HEK293 (cell line): ENCODE measurements at regions not wholly inside any gene's neighbourhood (a gene's known extent, or its start where the extent isn't known, plus 50 kb on each side); places are given as distances from the start of the nearest gene placed in this dataset.

Source experiments
- CTCF ChIA-PET: fragments of 350-600 bp; formaldehyde crosslinking; extraction: SDS; loops from one replicate; lab custom pipeline; 2021; ENCODE audit warnings: antibody characterized with exemption; lab: Yijun Ruan, JAX
- POLR2A ChIA-PET: fragments of 300-600 bp; formaldehyde crosslinking; extraction: SDS; loops from one replicate; lab custom pipeline; 2020; ENCODE audit warnings: antibody characterized with exemption, inconsistent platforms; lab: Yijun Ruan, JAX
- H3K27ac ChIP-seq: fragments of 200-500 bp; sonication (Bioruptor generic); 2 replicates; pipeline ENCODE4 v1.5.1; 2014; ENCODE audit warnings: low read depth, low read length, control low read depth, inconsistent platforms; ENCODE audit errors: extremely low read depth
- H3K36me3 ChIP-seq, 2 experiments: fragments of 200-500 bp in 1 of 2; sonication (Bioruptor generic) in 1 of 2; 1 replicate in 1 of 2; 2 replicates in 1 of 2; pipeline ENCODE4 v1.5.1; 2014 to 2017; ENCODE audit warnings: inconsistent platforms in 2 of 2, low read length in 2 of 2; ENCODE audit not compliant: control insufficient read depth in 2 of 2, insufficient read depth in 1 of 2
- H3K4me1 ChIP-seq: fragments of 200-500 bp; sonication (Bioruptor generic); 2 replicates; pipeline ENCODE4 v1.5.1; 2014; ENCODE audit warnings: mild to moderate bottlenecking, low read length, inconsistent platforms; ENCODE audit not compliant: control insufficient read depth, insufficient read depth
- H3K4me3 ChIP-seq: 2 replicates; pipeline ENCODE4 v1.5.1; 2011; ENCODE audit warnings: low read depth, mild to moderate bottlenecking, control low read depth, low read length, moderate library complexity
- H3K9me3 ChIP-seq: fragments of 200-500 bp; sonication (Bioruptor generic); 2 replicates; pipeline ENCODE4 v1.5.1; 2014; ENCODE audit warnings: low read depth, low read length, inconsistent platforms; ENCODE audit not compliant: control insufficient read depth, insufficient read depth
- BCL11B ChIP-seq: fragments of 450-650 bp; formaldehyde crosslinking; IDR thresholded peaks from 2 replicates; pipeline ENCODE4 v1.5.1; 2016; ENCODE audit warnings: low read depth, missing biosample characterization, missing genetic modification characterization
- FEZF1 ChIP-seq: fragments of 450-650 bp; formaldehyde crosslinking; IDR thresholded peaks from 2 replicates; pipeline ENCODE4 v1.5.1; 2016; ENCODE audit warnings: missing biosample characterization, missing genetic modification characterization
- GFI1B ChIP-seq: fragments of 450-650 bp; formaldehyde crosslinking; IDR thresholded peaks from 2 replicates; pipeline ENCODE4 v1.5.1; 2016; ENCODE audit warnings: missing biosample characterization, missing genetic modification characterization
- SCRT1 ChIP-seq: fragments of 450-650 bp; formaldehyde crosslinking; IDR thresholded peaks from 2 replicates; pipeline ENCODE4 v1.5.1; 2016; ENCODE audit warnings: missing biosample characterization, missing genetic modification characterization, borderline replicate concordance
- SP7 ChIP-seq: fragments of 450-650 bp; formaldehyde crosslinking; IDR thresholded peaks from 2 replicates; pipeline ENCODE4 v1.5.1; 2016; ENCODE audit warnings: missing biosample characterization, missing genetic modification characterization
- ZBTB1 ChIP-seq: fragments of 450-650 bp; formaldehyde crosslinking; IDR thresholded peaks from 2 replicates; pipeline ENCODE4 v1.5.1; 2016; ENCODE audit warnings: missing biosample characterization, missing genetic modification characterization
- ZFP41 ChIP-seq: fragments of 450-650 bp; formaldehyde crosslinking; IDR thresholded peaks from 2 replicates; pipeline ENCODE4 v1.5.1; 2016; ENCODE audit warnings: missing biosample characterization, missing genetic modification characterization, borderline replicate concordance
- ZNF114 ChIP-seq: fragments of 450-650 bp; formaldehyde crosslinking; IDR thresholded peaks from 2 replicates; pipeline ENCODE4 v1.5.0; 2017; ENCODE audit warnings: missing biosample characterization, missing genetic modification characterization
- ZNF174 ChIP-seq: fragments of 450-650 bp; formaldehyde crosslinking; IDR thresholded peaks from 2 replicates; pipeline ENCODE4 v1.5.0; 2017; ENCODE audit warnings: missing biosample characterization, mild to moderate bottlenecking, missing genetic modification characterization
- ZNF175 ChIP-seq: fragments of 450-650 bp; formaldehyde crosslinking; IDR thresholded peaks from 2 replicates; pipeline ENCODE4 v1.5.1; 2016; ENCODE audit warnings: missing biosample characterization, missing genetic modification characterization
- ZNF202 ChIP-seq: fragments of 450-650 bp; formaldehyde crosslinking; IDR thresholded peaks from 2 replicates; pipeline ENCODE4 v1.5.1; 2016; ENCODE audit warnings: missing biosample characterization, missing genetic modification characterization, borderline replicate concordance
- ZNF366 ChIP-seq: fragments of 450-650 bp; formaldehyde crosslinking; conservative IDR thresholded peaks from 2 replicates; pipeline ENCODE4 v1.5.1; 2016; ENCODE audit warnings: missing biosample characterization, missing genetic modification characterization
- ZNF544 ChIP-seq: fragments of 450-650 bp; formaldehyde crosslinking; IDR thresholded peaks from 2 replicates; pipeline ENCODE4 v1.5.0; 2017; ENCODE audit warnings: missing biosample characterization, missing genetic modification characterization
- ZNF623 ChIP-seq: fragments of 450-650 bp; formaldehyde crosslinking; IDR thresholded peaks from 2 replicates; pipeline ENCODE4 v1.5.1; 2016; ENCODE audit warnings: missing biosample characterization, missing genetic modification characterization
- ZNF626 ChIP-seq: fragments of 450-650 bp; sonication (Bioruptor Pico); formaldehyde crosslinking; IDR thresholded peaks from 2 replicates; pipeline ENCODE4 v1.5.1; 2018; ENCODE audit warnings: missing biosample characterization, missing genetic modification characterization, inconsistent platforms
- ZNF658 ChIP-seq: fragments of 450-650 bp; formaldehyde crosslinking; IDR thresholded peaks from 2 replicates; pipeline ENCODE4; 2016; ENCODE audit warnings: missing biosample characterization, missing genetic modification characterization
- ZNF777 ChIP-seq: fragments of 450-650 bp; formaldehyde crosslinking; IDR thresholded peaks from 2 replicates; pipeline ENCODE4 v1.5.1; 2017; ENCODE audit warnings: missing biosample characterization, missing genetic modification characterization, borderline replicate concordance
- ZNF785 ChIP-seq: fragments of 450-650 bp; formaldehyde crosslinking; IDR thresholded peaks from 2 replicates; pipeline ENCODE4 v1.5.1; 2016; ENCODE audit warnings: missing biosample characterization, missing genetic modification characterization
- ZSCAN16 ChIP-seq: fragments of 450-650 bp; formaldehyde crosslinking; IDR thresholded peaks from 2 replicates; pipeline ENCODE4 v1.5.1; 2016; ENCODE audit warnings: missing biosample characterization, missing genetic modification characterization
- TF ChIP-seq, protein P1 (sequence below): fragments of 450-650 bp; formaldehyde crosslinking; IDR thresholded peaks from 2 replicates; pipeline ENCODE4 v1.5.1; 2016; ENCODE audit warnings: missing biosample characterization, missing genetic modification characterization
- TF ChIP-seq, protein P2 (sequence below): fragments of 450-650 bp; formaldehyde crosslinking; optimal IDR thresholded peaks from 2 replicates; pipeline ENCODE3; 2016; ENCODE audit warnings: missing biosample characterization, mild to moderate bottlenecking, missing genetic modification characterization
- TF ChIP-seq, protein P3 (sequence below): fragments of 450-650 bp; formaldehyde crosslinking; IDR thresholded peaks from 2 replicates; pipeline ENCODE4 v1.5.1; 2016; ENCODE audit warnings: missing biosample characterization, missing genetic modification characterization, borderline replicate concordance
- TF ChIP-seq, protein P4 (sequence below): fragments of 450-650 bp; formaldehyde crosslinking; IDR thresholded peaks from 2 replicates; pipeline ENCODE4 v1.5.1; 2016; ENCODE audit warnings: missing biosample characterization, missing genetic modification characterization, borderline replicate concordance

DNA sequence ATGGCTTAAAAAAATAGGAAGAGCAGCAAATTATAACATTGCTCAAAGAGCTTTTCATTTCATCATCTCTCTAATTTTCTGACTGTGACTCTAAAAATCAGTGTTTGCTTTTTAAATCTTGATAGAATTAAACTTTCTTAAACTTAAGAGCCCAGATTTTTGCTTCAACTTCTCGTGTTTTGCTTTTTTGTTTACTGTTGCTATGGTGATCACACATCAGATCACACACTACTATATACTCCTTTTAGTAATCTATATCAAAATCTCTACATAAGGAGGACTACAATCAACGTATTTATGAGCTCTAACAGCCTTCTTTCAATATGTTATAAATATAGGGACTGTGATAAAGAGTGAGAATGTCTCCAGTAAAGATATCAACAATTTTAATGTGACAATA is 537.3 kb downstream of the KCNT2 start (continued):
- TF ChIP-seq, protein P1, sequence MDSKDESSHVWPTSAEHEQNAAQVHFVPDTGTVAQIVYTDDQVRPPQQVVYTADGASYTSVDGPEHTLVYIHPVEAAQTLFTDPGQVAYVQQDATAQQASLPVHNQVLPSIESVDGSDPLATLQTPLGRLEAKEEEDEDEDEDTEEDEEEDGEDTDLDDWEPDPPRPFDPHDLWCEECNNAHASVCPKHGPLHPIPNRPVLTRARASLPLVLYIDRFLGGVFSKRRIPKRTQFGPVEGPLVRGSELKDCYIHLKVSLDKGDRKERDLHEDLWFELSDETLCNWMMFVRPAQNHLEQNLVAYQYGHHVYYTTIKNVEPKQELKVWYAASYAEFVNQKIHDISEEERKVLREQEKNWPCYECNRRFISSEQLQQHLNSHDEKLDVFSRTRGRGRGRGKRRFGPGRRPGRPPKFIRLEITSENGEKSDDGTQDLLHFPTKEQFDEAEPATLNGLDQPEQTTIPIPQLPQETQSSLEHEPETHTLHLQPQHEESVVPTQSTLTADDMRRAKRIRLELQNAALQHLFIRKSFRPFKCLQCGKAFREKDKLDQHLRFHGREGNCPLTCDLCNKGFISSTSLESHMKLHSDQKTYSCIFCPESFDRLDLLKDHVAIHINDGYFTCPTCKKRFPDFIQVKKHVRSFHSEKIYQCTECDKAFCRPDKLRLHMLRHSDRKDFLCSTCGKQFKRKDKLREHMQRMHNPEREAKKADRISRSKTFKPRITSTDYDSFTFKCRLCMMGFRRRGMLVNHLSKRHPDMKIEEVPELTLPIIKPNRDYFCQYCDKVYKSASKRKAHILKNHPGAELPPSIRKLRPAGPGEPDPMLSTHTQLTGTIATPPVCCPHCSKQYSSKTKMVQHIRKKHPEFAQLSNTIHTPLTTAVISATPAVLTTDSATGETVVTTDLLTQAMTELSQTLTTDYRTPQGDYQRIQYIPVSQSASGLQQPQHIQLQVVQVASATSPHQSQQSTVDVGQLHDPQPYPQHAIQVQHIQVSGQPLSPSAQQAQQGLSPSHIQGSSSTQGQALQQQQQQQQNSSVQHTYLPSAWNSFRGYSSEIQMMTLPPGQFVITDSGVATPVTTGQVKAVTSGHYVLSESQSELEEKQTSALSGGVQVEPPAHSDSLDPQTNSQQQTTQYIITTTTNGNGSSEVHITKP (tag by site-specific recombination) = no peak
- TF ChIP-seq GFI1B (tag by site-specific recombination) (no peak), SCRT1 (tag by site-specific recombination) (no peak), ZBTB1 (no peak), ZFP41 (no peak), ZNF202 (tag by site-specific recombination) (no peak), ZNF175 (tag by site-specific recombination) (no peak), ZNF174 (tag by site-specific recombination) (no peak), ZNF626 (tag by site-specific recombination) (no peak), ZNF785 (tag by site-specific recombination) (no peak), SP7 (tag by site-specific recombination) (no peak), ZNF114 (tag by site-specific recombination) (no peak), ZNF623 (tag by site-specific recombination) (no peak), ZSCAN16 (tag by site-specific recombination) (no peak)
- TF ChIP-seq, protein P2, sequence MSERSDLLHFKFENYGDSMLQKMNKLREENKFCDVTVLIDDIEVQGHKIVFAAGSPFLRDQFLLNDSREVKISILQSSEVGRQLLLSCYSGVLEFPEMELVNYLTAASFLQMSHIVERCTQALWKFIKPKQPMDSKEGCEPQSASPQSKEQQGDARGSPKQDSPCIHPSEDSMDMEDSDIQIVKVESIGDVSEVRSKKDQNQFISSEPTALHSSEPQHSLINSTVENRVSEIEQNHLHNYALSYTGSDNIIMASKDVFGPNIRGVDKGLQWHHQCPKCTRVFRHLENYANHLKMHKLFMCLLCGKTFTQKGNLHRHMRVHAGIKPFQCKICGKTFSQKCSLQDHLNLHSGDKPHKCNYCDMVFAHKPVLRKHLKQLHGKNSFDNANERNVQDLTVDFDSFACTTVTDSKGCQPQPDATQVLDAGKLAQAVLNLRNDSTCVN = no peak
- TF ChIP-seq, protein P3, sequence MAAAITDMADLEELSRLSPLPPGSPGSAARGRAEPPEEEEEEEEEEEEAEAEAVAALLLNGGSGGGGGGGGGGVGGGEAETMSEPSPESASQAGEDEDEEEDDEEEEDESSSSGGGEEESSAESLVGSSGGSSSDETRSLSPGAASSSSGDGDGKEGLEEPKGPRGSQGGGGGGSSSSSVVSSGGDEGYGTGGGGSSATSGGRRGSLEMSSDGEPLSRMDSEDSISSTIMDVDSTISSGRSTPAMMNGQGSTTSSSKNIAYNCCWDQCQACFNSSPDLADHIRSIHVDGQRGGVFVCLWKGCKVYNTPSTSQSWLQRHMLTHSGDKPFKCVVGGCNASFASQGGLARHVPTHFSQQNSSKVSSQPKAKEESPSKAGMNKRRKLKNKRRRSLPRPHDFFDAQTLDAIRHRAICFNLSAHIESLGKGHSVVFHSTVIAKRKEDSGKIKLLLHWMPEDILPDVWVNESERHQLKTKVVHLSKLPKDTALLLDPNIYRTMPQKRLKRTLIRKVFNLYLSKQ (tag by site-specific recombination) = no peak

DNA sequence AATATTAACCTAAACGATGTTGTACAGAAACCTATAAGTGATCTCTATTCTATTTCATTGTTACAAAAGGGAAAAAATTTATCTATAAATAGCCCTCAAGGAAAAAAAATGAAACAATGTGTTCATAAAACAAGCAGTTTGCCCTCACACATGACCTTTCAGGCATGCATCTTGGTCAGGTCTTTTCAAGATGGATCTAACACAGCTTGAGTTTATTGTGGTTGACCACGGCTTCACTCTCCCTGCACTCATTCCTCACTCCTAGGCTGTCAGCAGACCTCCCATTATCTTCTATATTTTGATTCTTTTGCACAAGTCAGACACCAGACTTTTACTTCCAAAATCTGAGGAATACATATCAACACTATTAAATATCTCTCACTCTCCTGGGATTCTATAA is 544.3 kb downstream of the KCNT2 start:
- no peaks in the 10 kb centered on the region for H3K4me1 ChIP-seq
- H3K27ac ChIP-seq = no peak overlapping the region
- no peak for TF ChIP-seq BCL11B (tag by site-specific recombination)
- TF ChIP-seq ZNF544 (tag by site-specific recombination) = no peak
- TF ChIP-seq ZNF366 (tag by site-specific recombination) = no peak
- no peak for TF ChIP-seq FEZF1 (tag by site-specific recombination)
- TF ChIP-seq ZBTB1 = no peak
- TF ChIP-seq ZNF658 (tag by site-specific recombination) = no peak
- TF ChIP-seq, protein P4, sequence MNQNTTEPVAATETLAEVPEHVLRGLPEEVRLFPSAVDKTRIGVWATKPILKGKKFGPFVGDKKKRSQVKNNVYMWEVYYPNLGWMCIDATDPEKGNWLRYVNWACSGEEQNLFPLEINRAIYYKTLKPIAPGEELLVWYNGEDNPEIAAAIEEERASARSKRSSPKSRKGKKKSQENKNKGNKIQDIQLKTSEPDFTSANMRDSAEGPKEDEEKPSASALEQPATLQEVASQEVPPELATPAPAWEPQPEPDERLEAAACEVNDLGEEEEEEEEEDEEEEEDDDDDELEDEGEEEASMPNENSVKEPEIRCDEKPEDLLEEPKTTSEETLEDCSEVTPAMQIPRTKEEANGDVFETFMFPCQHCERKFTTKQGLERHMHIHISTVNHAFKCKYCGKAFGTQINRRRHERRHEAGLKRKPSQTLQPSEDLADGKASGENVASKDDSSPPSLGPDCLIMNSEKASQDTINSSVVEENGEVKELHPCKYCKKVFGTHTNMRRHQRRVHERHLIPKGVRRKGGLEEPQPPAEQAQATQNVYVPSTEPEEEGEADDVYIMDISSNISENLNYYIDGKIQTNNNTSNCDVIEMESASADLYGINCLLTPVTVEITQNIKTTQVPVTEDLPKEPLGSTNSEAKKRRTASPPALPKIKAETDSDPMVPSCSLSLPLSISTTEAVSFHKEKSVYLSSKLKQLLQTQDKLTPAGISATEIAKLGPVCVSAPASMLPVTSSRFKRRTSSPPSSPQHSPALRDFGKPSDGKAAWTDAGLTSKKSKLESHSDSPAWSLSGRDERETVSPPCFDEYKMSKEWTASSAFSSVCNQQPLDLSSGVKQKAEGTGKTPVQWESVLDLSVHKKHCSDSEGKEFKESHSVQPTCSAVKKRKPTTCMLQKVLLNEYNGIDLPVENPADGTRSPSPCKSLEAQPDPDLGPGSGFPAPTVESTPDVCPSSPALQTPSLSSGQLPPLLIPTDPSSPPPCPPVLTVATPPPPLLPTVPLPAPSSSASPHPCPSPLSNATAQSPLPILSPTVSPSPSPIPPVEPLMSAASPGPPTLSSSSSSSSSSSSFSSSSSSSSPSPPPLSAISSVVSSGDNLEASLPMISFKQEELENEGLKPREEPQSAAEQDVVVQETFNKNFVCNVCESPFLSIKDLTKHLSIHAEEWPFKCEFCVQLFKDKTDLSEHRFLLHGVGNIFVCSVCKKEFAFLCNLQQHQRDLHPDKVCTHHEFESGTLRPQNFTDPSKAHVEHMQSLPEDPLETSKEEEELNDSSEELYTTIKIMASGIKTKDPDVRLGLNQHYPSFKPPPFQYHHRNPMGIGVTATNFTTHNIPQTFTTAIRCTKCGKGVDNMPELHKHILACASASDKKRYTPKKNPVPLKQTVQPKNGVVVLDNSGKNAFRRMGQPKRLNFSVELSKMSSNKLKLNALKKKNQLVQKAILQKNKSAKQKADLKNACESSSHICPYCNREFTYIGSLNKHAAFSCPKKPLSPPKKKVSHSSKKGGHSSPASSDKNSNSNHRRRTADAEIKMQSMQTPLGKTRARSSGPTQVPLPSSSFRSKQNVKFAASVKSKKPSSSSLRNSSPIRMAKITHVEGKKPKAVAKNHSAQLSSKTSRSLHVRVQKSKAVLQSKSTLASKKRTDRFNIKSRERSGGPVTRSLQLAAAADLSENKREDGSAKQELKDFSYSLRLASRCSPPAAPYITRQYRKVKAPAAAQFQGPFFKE (tag by site-specific recombination) = no peak
- no peak for TF ChIP-seq ZNF777 (tag by site-specific recombination)

More for the DNA sequence above, 544.3 kb downstream of the KCNT2 start:
- Histone ChIP-seq H3K4me3 (no peak overlapping the region), H3K9me3 (no peaks in the 10 kb centered on the region), H3K36me3 (no peaks in the 10 kb centered on the region)
- ChIA-PET CTCF (no interaction called here), POLR2A (no interaction called here)
